ENCODE measurements at regions not wholly inside any gene's neighbourhood (a gene's known extent, or its start where the extent isn't known, plus 50 kb on each side); places are given as distances from the start of the nearest gene placed in this dataset.

GRCh38 chr6:22199771-22200170 is 97.1 kb downstream of the PRL start:
- no peak overlapping the region for H3K27ac ChIP-seq (ENCODE audit: low read length)
- no peaks in the 10 kb centered on the region for H3F3A ChIP-seq (ENCODE audit: insufficient read depth, low read length)
- H3K9me2 ChIP-seq (replicated peaks; ENCODE audit: insufficient read depth, low read length): no peaks in the 10 kb centered on the region
- H3K36me3 ChIP-seq (replicated peaks; ENCODE audit: insufficient read depth, low read length): no peaks in the 10 kb centered on the region
- no peaks in the 10 kb centered on the region for H3K9me3 ChIP-seq (replicated peaks; ENCODE audit: insufficient read depth, low read length)
- H3K4me3 ChIP-seq (ENCODE audit: low read length): no peak overlapping the region
- TF ChIP-seq EZH2phosphoT487 (IDR thresholded peaks at IDR 0.05; ENCODE audit: low read length) (no peak), EZH2 (optimal IDR thresholded peaks at IDR 0.05; ENCODE audit: low read depth, low read length) (no peak), CTCF (IDR thresholded peaks at IDR 0.05; ENCODE audit: low read length) (no peak)
- no peak for DNase-seq
- H3K27me3 ChIP-seq (replicated peaks; ENCODE audit: insufficient read depth, low read length): no peaks in the 10 kb centered on the region
- no peak overlapping the region for H3K9ac ChIP-seq (ENCODE audit: low read length)
- no peak overlapping the region for H2AFZ ChIP-seq (ENCODE audit: low read length)
- H3K79me2 ChIP-seq (ENCODE audit: low read length): no peaks in the 10 kb centered on the region
- no peaks in the 10 kb centered on the region for H4K20me1 ChIP-seq (ENCODE audit: insufficient read depth, low read length)
- no peaks in the 10 kb centered on the region for H3K4me1 ChIP-seq (ENCODE audit: low read length)
- no peak overlapping the region for H3K4me2 ChIP-seq (ENCODE audit: low read depth, low read length)

GRCh38 chr6:22204153-22204552 is 92.7 kb downstream of the PRL start:
- no peaks in the 10 kb centered on the region for H3K36me3 ChIP-seq (replicated peaks; ENCODE audit: insufficient read depth, low read length)
- TF ChIP-seq CTCF (IDR thresholded peaks at IDR 0.05; ENCODE audit: low read length) (no peak), EZH2 (optimal IDR thresholded peaks at IDR 0.05; ENCODE audit: low read depth, low read length) (no peak), EZH2phosphoT487 (IDR thresholded peaks at IDR 0.05; ENCODE audit: low read length) (no peak)
- H4K20me1 ChIP-seq (ENCODE audit: insufficient read depth, low read length): no peaks in the 10 kb centered on the region
- H3K9me2 ChIP-seq (replicated peaks; ENCODE audit: insufficient read depth, low read length): no peaks in the 10 kb centered on the region
- no peak overlapping the region for H2AFZ ChIP-seq (ENCODE audit: low read length)
- DNase-seq: no peak
- H3K27me3 ChIP-seq (replicated peaks; ENCODE audit: insufficient read depth, low read length): no peaks in the 10 kb centered on the region
- no peak overlapping the region for H3K9ac ChIP-seq (ENCODE audit: low read length)
- H3K79me2 ChIP-seq (ENCODE audit: low read length): no peaks in the 10 kb centered on the region
- no peaks in the 10 kb centered on the region for H3K4me1 ChIP-seq (ENCODE audit: low read length)
- H3F3A ChIP-seq (ENCODE audit: insufficient read depth, low read length): no peaks in the 10 kb centered on the region
- no peak overlapping the region for H3K4me2 ChIP-seq (ENCODE audit: low read depth, low read length)
- no peak overlapping the region for H3K27ac ChIP-seq (ENCODE audit: low read length)
- H3K9me3 ChIP-seq (replicated peaks; ENCODE audit: insufficient read depth, low read length): no peaks in the 10 kb centered on the region
- H3K4me3 ChIP-seq (ENCODE audit: low read length): no peak overlapping the region

GRCh38 chr6:22205266-22205665 is 91.6 kb downstream of the PRL start:
- H3K9me3 ChIP-seq (replicated peaks; ENCODE audit: insufficient read depth, low read length): no peaks in the 10 kb centered on the region
- H3K27ac ChIP-seq (ENCODE audit: low read length): no peak overlapping the region
- no peak overlapping the region for H2AFZ ChIP-seq (ENCODE audit: low read length)
- H4K20me1 ChIP-seq (ENCODE audit: insufficient read depth, low read length): no peaks in the 10 kb centered on the region
- no peaks in the 10 kb centered on the region for H3K27me3 ChIP-seq (replicated peaks; ENCODE audit: insufficient read depth, low read length)
- H3K4me3 ChIP-seq (ENCODE audit: low read length): no peak overlapping the region
- no peaks in the 10 kb centered on the region for H3F3A ChIP-seq (ENCODE audit: insufficient read depth, low read length)
- H3K9me2 ChIP-seq (replicated peaks; ENCODE audit: insufficient read depth, low read length): no peaks in the 10 kb centered on the region
- no peak overlapping the region for H3K4me2 ChIP-seq (ENCODE audit: low read depth, low read length)
- H3K79me2 ChIP-seq (ENCODE audit: low read length): no peaks in the 10 kb centered on the region
- no peaks in the 10 kb centered on the region for H3K36me3 ChIP-seq (replicated peaks; ENCODE audit: insufficient read depth, low read length)
- no peak for DNase-seq
- TF ChIP-seq EZH2 (optimal IDR thresholded peaks at IDR 0.05; ENCODE audit: low read depth, low read length) (no peak), EZH2phosphoT487 (IDR thresholded peaks at IDR 0.05; ENCODE audit: low read length) (no peak), CTCF (IDR thresholded peaks at IDR 0.05; ENCODE audit: low read length) (no peak)
- no peaks in the 10 kb centered on the region for H3K4me1 ChIP-seq (ENCODE audit: low read length)
- H3K9ac ChIP-seq (ENCODE audit: low read length): no peak overlapping the region

All from MM.1S (cell line).